ENCODE measurements at regions not wholly inside any gene's neighbourhood (a gene's known extent, or its start where the extent isn't known, plus 50 kb on each side); places are given as distances from the start of the nearest gene placed in this dataset.

GRCh38 chr16:6548507-6548906 lies 784.1 kb upstream of the RBFOX1 start:
- TF ChIP-seq CTCF (IDR thresholded peaks at IDR 0.05) (no peak), POLR2A (IDR thresholded peaks at IDR 0.05) (no peak)
